SK-N-SH treated with all-trans-retinoic acid at 6 μM for 48 hours (cell line): ENCODE measurements at regions not wholly inside any gene's neighbourhood (a gene's known extent, or its start where the extent isn't known, plus 50 kb on each side); places are given as distances from the start of the nearest gene placed in this dataset.

Experiments used
- ATAC-seq: fragments of 200-7000 bp; cut with Tn5 transposase; 3 replicates; pipeline ENCODE4 v1.9.1; 2020; ENCODE audit warnings: mild to moderate bottlenecking, moderate library complexity
- ARNTL ChIP-seq: fragments of 450-650 bp; formaldehyde crosslinking; IDR thresholded peaks from 2 replicates; pipeline ENCODE4 v1.5.0; 2020; ENCODE audit warnings: low read depth, mild to moderate bottlenecking, moderate library complexity, borderline replicate concordance
- BACH2 ChIP-seq: fragments of 250-450 bp; sonication (Bioruptor Pico); IDR thresholded peaks from 2 replicates; pipeline ENCODE4 v1.9.0; 2021; ENCODE audit warnings: mild to moderate bottlenecking, borderline replicate concordance
- CREB5 ChIP-seq: fragments of 250-450 bp; sonication (Bioruptor Pico); IDR thresholded peaks from 2 replicates; pipeline ENCODE4 v1.5.1; 2020; ENCODE audit warnings: low read depth, mild to moderate bottlenecking, moderate library complexity
- CSDC2 ChIP-seq: fragments of 250-450 bp; sonication (Bioruptor Pico); IDR thresholded peaks from 2 replicates; pipeline ENCODE4 v1.5.0; 2020; ENCODE audit warnings: mild to moderate bottlenecking, moderate library complexity
- CSRNP3 ChIP-seq: fragments of 250-450 bp; sonication (Bioruptor Pico); IDR thresholded peaks from 2 replicates; pipeline ENCODE4 v1.5.1; 2021; ENCODE audit warnings: mild to moderate bottlenecking, moderate library complexity
- ESRRG ChIP-seq: fragments of 250-450 bp; sonication (Bioruptor Pico); IDR thresholded peaks from 2 replicates; pipeline ENCODE4 v1.6.1; 2021; ENCODE audit warnings: mild to moderate bottlenecking
- GLIS3 ChIP-seq: fragments of 250-450 bp; sonication (Bioruptor Pico); IDR thresholded peaks from 2 replicates; pipeline ENCODE4 v1.5.0; 2020; ENCODE audit warnings: mild to moderate bottlenecking, moderate library complexity
- ISL1 ChIP-seq: fragments of 250-450 bp; sonication (Bioruptor Pico); IDR thresholded peaks from 2 replicates; pipeline ENCODE4 v2.1.2; 2022; ENCODE audit warnings: mild to moderate bottlenecking, moderate library complexity
- OSR1 ChIP-seq: fragments of 250-450 bp; sonication (Bioruptor Pico); IDR thresholded peaks from 2 replicates; pipeline ENCODE4 v1.8.0; 2022; ENCODE audit warnings: moderate library complexity, mild to moderate bottlenecking, inconsistent platforms
- PATZ1 ChIP-seq: fragments of 250-450 bp; sonication (Bioruptor Pico); IDR thresholded peaks from 2 replicates; pipeline ENCODE4 v1.8.0; 2020; ENCODE audit warnings: mild to moderate bottlenecking, moderate library complexity, borderline replicate concordance
- POU6F1 ChIP-seq: fragments of 250-450 bp; sonication (Bioruptor Pico); IDR thresholded peaks from 2 replicates; pipeline ENCODE4 v1.8.0; 2021; ENCODE audit warnings: low read depth, mild to moderate bottlenecking, moderate library complexity, borderline replicate concordance
- PPARA ChIP-seq: fragments of 250-450 bp; sonication (Bioruptor Pico); IDR thresholded peaks from 2 replicates; pipeline ENCODE4 v1.5.0; 2020; ENCODE audit warnings: mild to moderate bottlenecking, borderline replicate concordance
- SNAI2 ChIP-seq: fragments of 250-450 bp; sonication (Bioruptor Pico); IDR thresholded peaks from 2 replicates; pipeline ENCODE4 v1.5.0; 2020; ENCODE audit warnings: mild to moderate bottlenecking, moderate library complexity
- TCF4 ChIP-seq: fragments of 250-450 bp; sonication (Bioruptor Pico); IDR thresholded peaks from 2 replicates; pipeline ENCODE4 v1.8.0; 2021; ENCODE audit warnings: mild to moderate bottlenecking, moderate library complexity, borderline replicate concordance
- TOX ChIP-seq: fragments of 250-450 bp; sonication (Bioruptor Pico); IDR thresholded peaks from 2 replicates; pipeline ENCODE4 v1.8.0; 2021; ENCODE audit warnings: mild to moderate bottlenecking, moderate library complexity, borderline replicate concordance
- ZC3H10 ChIP-seq: fragments of 250-450 bp; sonication (Bioruptor Pico); IDR thresholded peaks from 2 replicates; pipeline ENCODE4 v1.5.1; 2021; ENCODE audit warnings: mild to moderate bottlenecking, moderate library complexity
- ZFP3 ChIP-seq: fragments of 250-450 bp; sonication (Bioruptor Pico); IDR thresholded peaks from 2 replicates; pipeline ENCODE4 v1.5.0; 2020; ENCODE audit warnings: mild to moderate bottlenecking, moderate library complexity
- ZFP30 ChIP-seq: fragments of 450-650 bp; formaldehyde crosslinking; IDR thresholded peaks from 2 replicates; pipeline ENCODE4 v1.5.0; 2022; ENCODE audit warnings: mild to moderate bottlenecking, moderate library complexity
- ZNF565 ChIP-seq: fragments of 450-650 bp; formaldehyde crosslinking; conservative IDR thresholded peaks from 2 replicates; pipeline ENCODE4 v1.5.0; 2020; ENCODE audit warnings: low read depth, mild to moderate bottlenecking, moderate library complexity
- ZNF70 ChIP-seq: fragments of 450-650 bp; formaldehyde crosslinking; IDR thresholded peaks from 2 replicates; pipeline ENCODE4 v1.5.0; 2020; ENCODE audit warnings: mild to moderate bottlenecking, moderate library complexity
- ZNF8 ChIP-seq: fragments of 450-650 bp; formaldehyde crosslinking; IDR thresholded peaks from 2 replicates; pipeline ENCODE4 v1.5.0; 2020; ENCODE audit warnings: mild to moderate bottlenecking, moderate library complexity

GRCh38 chrX:99933865-99934264 is 476.2 kb downstream of the PCDH19 start:
- no peak for ATAC-seq
- TF ChIP-seq ZNF8 (CRISPR knock-in tag) (no peak), ZFP3 (no peak), ISL1 (CRISPR knock-in tag) (no peak), CSRNP3 (CRISPR knock-in tag) (no peak), OSR1 (CRISPR knock-in tag) (no peak), TOX (CRISPR knock-in tag) (no peak), SNAI2 (CRISPR knock-in tag) (no peak), GLIS3 (CRISPR knock-in tag) (no peak), ZNF70 (no peak)

GRCh38 chrX:99914635-99915034 is 495.4 kb downstream of the PCDH19 start:
- TF ChIP-seq ARNTL (no peak), GLIS3 (CRISPR knock-in tag) (no peak), ZNF565 (no peak), SNAI2 (CRISPR knock-in tag) (no peak), ESRRG (no peak), ZFP30 (CRISPR knock-in tag) (no peak), PATZ1 (CRISPR knock-in tag) (no peak), TCF4 (CRISPR knock-in tag) (no peak), POU6F1 (CRISPR knock-in tag) (no peak), CSDC2 (CRISPR knock-in tag) (no peak), ZNF70 (no peak)
- no peak for ATAC-seq

- ATAC-seq: no peak
- TF ChIP-seq ZC3H10 (CRISPR knock-in tag) (no peak), PATZ1 (CRISPR knock-in tag) (no peak)
- TF ChIP-seq, all 23 proteins: peak for 0
Observed at GRCh38 chrX:99913611-99914010, 496.5 kb downstream of the PCDH19 start.

GRCh38 chrX:99909946-99910345 is 500.1 kb downstream of the PCDH19 start:
- ATAC-seq: no peak
- TF ChIP-seq BACH2 (CRISPR knock-in tag) (no peak), ZC3H10 (CRISPR knock-in tag) (no peak)

- TF ChIP-seq CREB5 (CRISPR knock-in tag) (no peak), PPARA (CRISPR knock-in tag) (no peak), CSDC2 (CRISPR knock-in tag) (no peak), ZNF8 (CRISPR knock-in tag) (no peak), ISL1 (CRISPR knock-in tag) (no peak), CSRNP3 (CRISPR knock-in tag) (no peak), ESRRG (no peak)
- ATAC-seq: no peak
Observed at GRCh38 chrX:99901091-99901490, 509.0 kb downstream of the PCDH19 start.
